IMR-90 (cell line): ENCODE measurements at regions not wholly inside any gene's neighbourhood (a gene's known extent, or its start where the extent isn't known, plus 50 kb on each side); places are given as distances from the start of the nearest gene placed in this dataset.

ENCODE experiments used
- ATAC-seq: fragments of 200-7000 bp; cut with Tn5 transposase; 2 replicates; pipeline ENCODE4 v1.9.1; 2020; ENCODE audit warnings: low read depth, mild to moderate bottlenecking, moderate library complexity
- BruUV-seq: library from RNA; stranded (reverse); fragments of 400-500 nt; replicated peaks from 2 replicates; lab custom pipeline; 2021; lab: Mats Ljungman, UMichigan
- CTCF ChIA-PET: fragments of 300-600 bp; formaldehyde crosslinking; extraction: SDS; loops from one replicate; lab custom pipeline; 2021; ENCODE audit warnings: antibody characterized with exemption; lab: Yijun Ruan, JAX
- POLR2A ChIA-PET: fragments of 300-600 bp; sonication (Branson Sonifier 250); formaldehyde crosslinking; loops from one replicate; lab custom pipeline; 2022; ENCODE audit warnings: antibody characterized with exemption; ENCODE audit not compliant: unreplicated experiment; lab: Charles Lee
- DNase-seq: peaks from one replicate; pipeline ENCODE4 v3.0.0; 2013
- H2AFZ ChIP-seq: replicated peaks from 2 replicates; pipeline ENCODE3; 2013; ENCODE audit warnings: low read length, mild to moderate bottlenecking; ENCODE audit not compliant: poor library complexity
- H2AK5ac ChIP-seq: 2 replicates; pipeline ENCODE4 v1.6.1; 2013; ENCODE audit warnings: low read depth, low read length, inconsistent platforms
- H2AK9ac ChIP-seq: replicated peaks from 2 replicates; pipeline ENCODE3; 2013; ENCODE audit warnings: mild to moderate bottlenecking, low read depth, low read length, moderate library complexity; ENCODE audit not compliant: poor library complexity
- H2BK120ac ChIP-seq: 2 replicates; pipeline ENCODE4 v1.6.1; 2013; ENCODE audit warnings: low read depth, low read length, inconsistent platforms
- H2BK15ac ChIP-seq: 3 replicates; pipeline ENCODE4 v1.6.1; 2013; ENCODE audit warnings: low read depth, low read length, inconsistent platforms
- H2BK20ac ChIP-seq: 2 replicates; pipeline ENCODE4 v1.6.1; 2013; ENCODE audit warnings: low read depth, mild to moderate bottlenecking, inconsistent platforms, low read length, moderate library complexity
- H2BK5ac ChIP-seq: 2 replicates; pipeline ENCODE4 v1.6.1; 2013; ENCODE audit warnings: mild to moderate bottlenecking, low read depth, low read length, inconsistent platforms; ENCODE audit not compliant: poor library complexity, severe bottlenecking
- H3K14ac ChIP-seq: replicated peaks from 2 replicates; pipeline ENCODE4 v1.6.1; 2013; ENCODE audit warnings: low read depth, low read length, inconsistent platforms
- H3K18ac ChIP-seq: 2 replicates; pipeline ENCODE4 v1.6.1; 2013; ENCODE audit warnings: low read depth, low read length, control low read depth
- H3K23ac ChIP-seq: 2 replicates; pipeline ENCODE4 v1.6.1; 2013; ENCODE audit warnings: low read depth, low read length, inconsistent platforms
- H3K27ac ChIP-seq: 2 replicates; pipeline ENCODE4 v1.5.1; 2013; ENCODE audit warnings: mild to moderate bottlenecking, control low read depth, low read length; ENCODE audit not compliant: insufficient read depth
- H3K27me3 ChIP-seq: 2 replicates; pipeline ENCODE4 v1.6.1; 2013; ENCODE audit warnings: low read length; ENCODE audit not compliant: control insufficient read depth, insufficient read depth
- H3K36me3 ChIP-seq: 2 replicates; pipeline ENCODE4 v1.6.1; 2013; ENCODE audit warnings: low read length, mixed read lengths; ENCODE audit not compliant: control insufficient read depth, insufficient read depth
- H3K4ac ChIP-seq: 2 replicates; pipeline ENCODE4 v1.6.1; 2013; ENCODE audit warnings: low read depth, low read length, inconsistent platforms
- H3K4me1 ChIP-seq: 2 replicates; pipeline ENCODE4 v1.6.1; 2013; ENCODE audit warnings: low read length, mixed read lengths; ENCODE audit not compliant: control insufficient read depth, insufficient read depth
- H3K4me2 ChIP-seq: 2 replicates; pipeline ENCODE4 v1.6.1; 2013; ENCODE audit warnings: low read depth, mild to moderate bottlenecking, control low read depth, low read length, moderate library complexity
- H3K4me3 ChIP-seq: 2 replicates; pipeline ENCODE4 v1.5.1; 2013; ENCODE audit warnings: low read depth, mild to moderate bottlenecking, control low read depth, low read length, moderate library complexity; ENCODE audit not compliant: insufficient read depth
- H3K56ac ChIP-seq: 2 replicates; pipeline ENCODE4 v1.6.1; 2013; ENCODE audit warnings: low read length, inconsistent platforms; ENCODE audit not compliant: insufficient read depth; ENCODE audit errors: extremely low read depth
- H3K79me1 ChIP-seq, 2 experiments: 2 replicates each; pipeline ENCODE4 v1.6.1; 2013; ENCODE audit warnings: low read length in 2 of 2, inconsistent platforms in 1 of 2, low read depth in 1 of 2
- H3K9ac ChIP-seq: 2 replicates; pipeline ENCODE4 v1.6.1; 2013; ENCODE audit warnings: low read depth, low read length, control low read depth
- H3K9me1 ChIP-seq: 2 replicates; pipeline ENCODE4 v1.6.1; 2013; ENCODE audit warnings: low read length, inconsistent platforms; ENCODE audit not compliant: insufficient read depth
- H3K9me3 ChIP-seq: 2 replicates; pipeline ENCODE4 v1.6.1; 2013; ENCODE audit warnings: low read length; ENCODE audit not compliant: control insufficient read depth, insufficient read depth
- H4K20me1 ChIP-seq: 2 replicates; pipeline ENCODE4 v1.6.1; 2013; ENCODE audit warnings: low read length, inconsistent platforms; ENCODE audit not compliant: insufficient read depth
- H4K5ac ChIP-seq: 2 replicates; pipeline ENCODE4 v1.6.1; 2013; ENCODE audit warnings: mild to moderate bottlenecking, low read depth, low read length, control low read depth
- H4K8ac ChIP-seq, 2 experiments: 2 replicates each; pipeline ENCODE4 v1.6.1; 2013; ENCODE audit warnings: low read depth in 2 of 2, low read length in 2 of 2, control low read depth in 1 of 2, inconsistent platforms in 1 of 2
- H4K91ac ChIP-seq: 2 replicates; pipeline ENCODE4 v1.6.1; 2013; ENCODE audit warnings: low read depth, low read length, inconsistent platforms; ENCODE audit not compliant: insufficient read depth
- CEBPB ChIP-seq: IDR thresholded peaks from 2 replicates; pipeline ENCODE4 v1.6.1; 2012; ENCODE audit warnings: low read depth, low read length, improper control_type of control experiment
- MAFK ChIP-seq: IDR thresholded peaks from 2 replicates; pipeline ENCODE4 v1.6.1; 2012; ENCODE audit warnings: low read depth, low read length, improper control_type of control experiment
- NFE2L2 ChIP-seq: fragments of 150-350 bp; IDR thresholded peaks from 2 replicates; pipeline ENCODE4 v1.6.1; 2016; ENCODE audit warnings: low read depth, mild to moderate bottlenecking, low read length
- WGBS, 2 experiments: methylation state at CpG; one replicate each; pipeline versions ENCODE4 v1.1.5 to v1.1.7; 2013; ENCODE audit warnings: missing lambda C conversion rate in 2 of 2; ENCODE audit not compliant: insufficient read length in 1 of 2; ENCODE audit errors: extremely low coverage in 2 of 2; 5-methylcytosine and 5-hydroxymethylcytosine counted together
- dilution Hi-C: fragments of 300-500 bp; cut with HindIII; formaldehyde crosslinking; loops from one replicate; pipeline ENCODE4 v1.14.3; 2018; ENCODE audit warnings: low sequenced_read_pairs; ENCODE audit not compliant: unreplicated experiment
- in situ Hi-C: fragments of 300-500 bp; cut with MboI; formaldehyde crosslinking; loops from 3 replicates; pipeline ENCODE4 v1.14.3; 2019; ENCODE audit warnings: low sequenced_read_pairs, inconsistent platforms, mixed read lengths
- intact Hi-C: fragments of 100-400 bp; cut with micrococcal nuclease; formaldehyde crosslinking; loops from 2 replicates; pipeline ENCODE4 v1.10.0; 2022

- Histone ChIP-seq H2BK15ac (no peak overlapping the region), H4K5ac (no peak overlapping the region), H2AK9ac (no peak overlapping the region), H3K4ac (no peak overlapping the region), H3K79me1 (no peaks in the 10 kb centered on the region), H2BK20ac (no peak overlapping the region), H3K27me3 (no peaks in the 10 kb centered on the region), H3K27ac (no peak overlapping the region), H4K8ac (no peak overlapping the region), H4K91ac (no peak overlapping the region), H3K56ac (no peak overlapping the region), H3K18ac (no peak overlapping the region), H3K14ac (no peak overlapping the region), H3K4me3 (no peak overlapping the region), H2AFZ (no peak overlapping the region), H2BK120ac (no peak overlapping the region), H3K23ac (no peak overlapping the region), H2AK5ac (no peak overlapping the region), H3K9ac (no peak overlapping the region), H2BK5ac (no peak overlapping the region), H3K9me3 (no peaks in the 10 kb centered on the region), H4K20me1 (no peaks in the 10 kb centered on the region), H3K4me1 (no peaks in the 10 kb centered on the region), H3K9me1 (no peaks in the 10 kb centered on the region), H3K36me3 (no peaks in the 10 kb centered on the region), H3K4me2 (no peak overlapping the region)
- POLR2A ChIA-PET = no interaction called here
- ATAC-seq = no peak
- no peak for DNase-seq
- intact Hi-C loops (no loop called here), dilution Hi-C loops (no loop called here), in situ Hi-C loops (no loop called here)
- no CpG with 5 or more reads among the region's 3 CpGs for WGBS, 2 experiments
- CTCF ChIA-PET = no interaction called here
- BruUV-seq = no TSS peak
- no peak for TF ChIP-seq NFE2L2
- TF ChIP-seq MAFK = no peak
- no peak for TF ChIP-seq CEBPB
Measured at GRCh38 chrX:142043196-142043595, 139.5 kb downstream of the MAGEC1 start.
